ENCODE measurements at regions not wholly inside any gene's neighbourhood (a gene's known extent, or its start where the extent isn't known, plus 50 kb on each side); places are given as distances from the start of the nearest gene placed in this dataset.

GRCh38 chr3:27869152-27869551, 147.0 kb upstream of the EOMES start:
- DNase-seq (ENCODE audit: low read depth, low spot score) (no peak), FAIRE-seq (no peak)
- Histone ChIP-seq H3K4me1 (ENCODE audit: control insufficient read depth, extremely low read depth, insufficient read depth, low read length) (no peaks in the 10 kb centered on the region), H3K79me2 (ENCODE audit: control insufficient read depth, insufficient read depth, low read length) (no peaks in the 10 kb centered on the region), H3K9me3 (replicated peaks; ENCODE audit: control insufficient read depth, insufficient read depth, low read length) (no peaks in the 10 kb centered on the region), H3K36me3 (ENCODE audit: control insufficient read depth in 2 of 2, extremely low read depth in 1 of 2, insufficient read depth in 2 of 2, low read length in 2 of 2) (no peaks in the 10 kb centered on the region), H3K9me1 (replicated peaks; ENCODE audit: control insufficient read depth, extremely low read depth, insufficient read depth, low read length) (no peaks in the 10 kb centered on the region), H3K27me3 (ENCODE audit: control insufficient read depth in 2 of 2, insufficient read depth in 2 of 2, low read length in 2 of 2) (no peaks in the 10 kb centered on the region), H3K4me3 (replicated peaks in 1 of 3; ENCODE audit: insufficient read depth in 1 of 3, low read depth in 1 of 3, low read length in 3 of 3) (no peak overlapping the region), H4K20me1 (replicated peaks; ENCODE audit: control insufficient read depth, extremely low read depth, insufficient read depth, low read length) (no peaks in the 10 kb centered on the region), H2AFZ (ENCODE audit: low read depth, low read length) (no peak overlapping the region), H3K4me2 (ENCODE audit: insufficient read depth, low read length) (no peak overlapping the region), H3K9ac (replicated peaks; ENCODE audit: extremely low read depth, insufficient read depth, low read length) (no peak overlapping the region), H3K27ac (ENCODE audit: insufficient read depth, low read depth, low read length) (no peak overlapping the region)
- ChIA-PET CTCF (interaction anchor here (1.3 kb wide), 1 partner anchor 16 kb away, joined by 3 read pairs; no protein-coding TSS in a partner anchor), POLR2A (no interaction called here)
- dilution Hi-C loops (cut with MboI; ENCODE audit: extremely low pct_ligation_motif_present, low sequenced_read_pairs) (no loop called here), intact Hi-C loops (cut with micrococcal nuclease) (no loop called here)
- BruUV-seq (replicated peaks), result no TSS peak
- TF ChIP-seq EZH2 (IDR thresholded peaks at IDR 0.05; ENCODE audit: borderline replicate concordance, low read depth, low read length, severe bottlenecking) (no peak), FOS (IDR thresholded peaks at IDR 0.05; ENCODE audit: borderline replicate concordance, insufficient read depth, low read length) (no peak), JUN (IDR thresholded peaks at IDR 0.05; ENCODE audit: borderline replicate concordance, insufficient read depth, insufficient read length, low read depth) (no peak), CTCF (IDR thresholded peaks at IDR 0.05; ENCODE audit: extremely low read depth in 1 of 2, insufficient read depth in 1 of 2, low read depth in 1 of 2, low read length in 2 of 2) (no peak), MAX (IDR thresholded peaks at IDR 0.05; ENCODE audit: insufficient read depth, insufficient read length) (no peak), POLR2AphosphoS5 (IDR thresholded peaks at IDR 0.05; ENCODE audit: insufficient read depth, low read depth, low read length) (no peak), GATA2 (IDR thresholded peaks at IDR 0.05; ENCODE audit: insufficient read depth, insufficient read length, low read depth, low read length) (no peak), POLR2A (IDR thresholded peaks at IDR 0.05; ENCODE audit: low read depth, low read length) (no peak), MYC (IDR thresholded peaks at IDR 0.05; ENCODE audit: low read depth, low read length) (no peak)
